Naive thymus-derived CD4-positive, alpha-beta T cell (primary cell): ENCODE measurements at regions not wholly inside any gene's neighbourhood (a gene's known extent, or its start where the extent isn't known, plus 50 kb on each side); places are given as distances from the start of the nearest gene placed in this dataset.

Experiments
- ATAC-seq: fragments of 150-1000 bp; cut with Tn5 transposase; 2 replicates; pipeline ENCODE4 v1.10.0; 2021; ENCODE audit warnings: mild to moderate bottlenecking, moderate library complexity
- CTCF ChIA-PET: fragments of 350-600 bp; sonication (Branson Sonifier 250); formaldehyde crosslinking; loops from one replicate; lab custom pipeline; 2021; ENCODE audit warnings: antibody characterized with exemption; lab: Charles Lee
- POLR2A ChIA-PET: fragments of 350-600 bp; sonication (Branson Sonifier 250); formaldehyde crosslinking; loops from one replicate; lab custom pipeline; 2021; ENCODE audit warnings: antibody characterized with exemption, inconsistent platforms; lab: Charles Lee
- DNase-seq, 9 donors: peaks; one replicate each; pipeline versions ENCODE4 v3.0.0 to v3.0.0-alpha.2; 2020 to 2022; ENCODE audit warnings: mixed read lengths in 1 of 9
- H3K27ac ChIP-seq: one replicate; pipeline ENCODE4 v1.7.0; 2013; ENCODE audit warnings: mild to moderate bottlenecking, low read depth, low read length, moderate library complexity
- H3K27me3 ChIP-seq, 2 donors: one replicate each; pipeline ENCODE4 v1.7.0; 2013; ENCODE audit warnings: low read length in 2 of 2, mild to moderate bottlenecking in 2 of 2, moderate library complexity in 2 of 2; ENCODE audit not compliant: control insufficient read depth in 2 of 2, insufficient read depth in 2 of 2
- H3K36me3 ChIP-seq, 3 experiments: 1 replicate in 2 of 3; 2 replicates in 1 of 3; pipeline ENCODE4 v1.7.0; 2013; ENCODE audit warnings: low read length in 3 of 3, mild to moderate bottlenecking in 3 of 3, moderate library complexity in 1 of 3; ENCODE audit not compliant: insufficient read depth in 3 of 3, control insufficient read depth in 2 of 3
- H3K4me1 ChIP-seq, 2 donors: one replicate each; pipeline ENCODE4 v1.7.0; 2013; ENCODE audit warnings: low read length in 2 of 2, mild to moderate bottlenecking in 2 of 2, moderate library complexity in 1 of 2; ENCODE audit not compliant: control insufficient read depth in 2 of 2, insufficient read depth in 2 of 2
- H3K4me3 ChIP-seq: 2 replicates; pipeline ENCODE4 v1.7.0; 2013; ENCODE audit warnings: mild to moderate bottlenecking, low read length
- H3K9me3 ChIP-seq, 3 experiments: 1 replicate in 2 of 3; 2 replicates in 1 of 3; pipeline ENCODE4 v1.7.0; 2013; ENCODE audit warnings: low read length in 3 of 3; ENCODE audit not compliant: control insufficient read depth in 2 of 3
- H3K27ac Mint-ChIP-seq, 9 donors: one replicate each; pipeline ENCODE4 v1.8.0; 2020 to 2022; ENCODE audit warnings: mixed read lengths in 9 of 9, mild to moderate bottlenecking in 8 of 9, moderate library complexity in 5 of 9, inconsistent platforms in 2 of 9
- H3K27me3 Mint-ChIP-seq, 5 donors: one replicate each; pipeline ENCODE4 v1.8.0; 2021 to 2022; ENCODE audit warnings: mixed read lengths in 5 of 5, mild to moderate bottlenecking in 1 of 5
- H3K36me3 Mint-ChIP-seq, 5 donors: one replicate each; pipeline ENCODE4 v1.8.0; 2020 to 2022; ENCODE audit warnings: mixed read lengths in 5 of 5, mild to moderate bottlenecking in 3 of 5, inconsistent platforms in 1 of 5
- H3K4me1 Mint-ChIP-seq, 7 donors: one replicate each; pipeline ENCODE4 v1.8.0; 2020 to 2022; ENCODE audit warnings: mixed read lengths in 7 of 7, mild to moderate bottlenecking in 3 of 7, inconsistent platforms in 1 of 7
- H3K4me3 Mint-ChIP-seq, 10 donors: one replicate each; pipeline ENCODE4 v1.8.0; 2020 to 2022; ENCODE audit warnings: mild to moderate bottlenecking in 10 of 10, mixed read lengths in 10 of 10, moderate library complexity in 6 of 10, inconsistent platforms in 2 of 10
- H3K9me3 Mint-ChIP-seq, 11 donors: one replicate each; pipeline ENCODE4 v1.8.0; 2020 to 2022; ENCODE audit warnings: mixed read lengths in 11 of 11, mild to moderate bottlenecking in 4 of 11, inconsistent platforms in 1 of 11, moderate library complexity in 1 of 11
- intact Hi-C, 2 donors: fragments of 100-400 bp; cut with micrococcal nuclease; formaldehyde crosslinking; loops; one replicate each; pipeline ENCODE4 v1.15.1; 2023

- no peaks in the 10 kb centered on the region for H3K36me3 ChIP-seq
- DNase-seq: no peak
- Mint-ChIP-seq H3K9me3 (peaks cover 0 to 27% (median 5%) of the 10 kb centered on the region in 11 donors), H3K27me3 (no peaks in the 10 kb centered on the region), H3K4me3 (no peak overlapping the region), H3K4me1 (no peaks in the 10 kb centered on the region), H3K36me3 (no peaks in the 10 kb centered on the region), H3K27ac (no peak overlapping the region)
- no peak overlapping the region for H3K4me3 ChIP-seq
- H3K9me3 ChIP-seq: no peaks in the 10 kb centered on the region
- CTCF ChIA-PET: no interaction called here
- no peak for ATAC-seq
- intact Hi-C loops: no loop called here
- H3K27me3 ChIP-seq: no peaks in the 10 kb centered on the region
- H3K4me1 ChIP-seq: no peaks in the 10 kb centered on the region
- no peak overlapping the region for H3K27ac ChIP-seq
- POLR2A ChIA-PET: no interaction called here
These were observed 811.6 kb upstream of the INTU start for GRCh38 chr4:126821152-126821551.

GRCh38 chr4:126825083-126825482 is 807.7 kb upstream of the INTU start:
- Histone ChIP-seq H3K4me1 (no peaks in the 10 kb centered on the region), H3K27me3 (no peaks in the 10 kb centered on the region), H3K4me3 (no peak overlapping the region), H3K9me3 (no peaks in the 10 kb centered on the region), H3K27ac (no peak overlapping the region), H3K36me3 (no peaks in the 10 kb centered on the region)
- H3K27ac Mint-ChIP-seq: no peak overlapping the region
- intact Hi-C loops: no loop called here
- H3K4me3 Mint-ChIP-seq: no peak overlapping the region
- ATAC-seq (no peak), DNase-seq (no peak)
- H3K36me3 Mint-ChIP-seq: no peaks in the 10 kb centered on the region
- H3K9me3 Mint-ChIP-seq: peaks cover 0 to 19% (median 6%) of the 10 kb centered on the region in 11 donors
- ChIA-PET POLR2A (no interaction called here), CTCF (no interaction called here)
- no peaks in the 10 kb centered on the region for H3K27me3 Mint-ChIP-seq
- H3K4me1 Mint-ChIP-seq: no peaks in the 10 kb centered on the region

GRCh38 chr4:126827669-126828068 is 805.1 kb upstream of the INTU start:
- H3K4me1 Mint-ChIP-seq: no peaks in the 10 kb centered on the region
- POLR2A ChIA-PET: no interaction called here
- no peak overlapping the region for H3K4me3 ChIP-seq
- CTCF ChIA-PET: no interaction called here
- no peaks in the 10 kb centered on the region for H3K4me1 ChIP-seq
- H3K27ac ChIP-seq: no peak overlapping the region
- H3K4me3 Mint-ChIP-seq: no peak overlapping the region
- DNase-seq (no peak), ATAC-seq (no peak)
- intact Hi-C loops: no loop called here
- H3K27me3 Mint-ChIP-seq: no peaks in the 10 kb centered on the region
- no peaks in the 10 kb centered on the region for H3K27me3 ChIP-seq
- peaks cover 2 to 30% (median 11%) of the 10 kb centered on the region in 11 donors for H3K9me3 Mint-ChIP-seq
- no peaks in the 10 kb centered on the region for H3K9me3 ChIP-seq
- no peaks in the 10 kb centered on the region for H3K36me3 Mint-ChIP-seq
- H3K27ac Mint-ChIP-seq: no peak overlapping the region
- no peaks in the 10 kb centered on the region for H3K36me3 ChIP-seq

- H3K4me3 Mint-ChIP-seq: no peak overlapping the region
- intact Hi-C loops: no loop called here
These were observed 797.9 kb upstream of the INTU start for GRCh38 chr4:126834854-126835253.

GRCh38 chr4:126838941-126839679 is 793.6 kb upstream of the INTU start:
- no peak overlapping the region for H3K27ac ChIP-seq
- Mint-ChIP-seq H3K27me3 (no peaks in the 10 kb centered on the region), H3K9me3 (peaks cover 0 to 41% (median 10%) of the 10 kb centered on the region in 11 donors), H3K27ac (no peak overlapping the region), H3K36me3 (peaks cover 0 to 5% (median 0%) of the 10 kb centered on the region in 5 donors), H3K4me3 (no peak overlapping the region), H3K4me1 (no peaks in the 10 kb centered on the region)
- intact Hi-C loops: no loop called here
- no peaks in the 10 kb centered on the region for H3K36me3 ChIP-seq
- peaks cover 0 to 5% (median 0%) of the 10 kb centered on the region in 3 experiments for H3K9me3 ChIP-seq
- DNase-seq (no peak), ATAC-seq (no peak)
- no peaks in the 10 kb centered on the region for H3K4me1 ChIP-seq
- ChIA-PET CTCF (no interaction called here), POLR2A (no interaction called here)
- H3K27me3 ChIP-seq: no peaks in the 10 kb centered on the region
- H3K4me3 ChIP-seq: no peak overlapping the region

More at GRCh38 chr4:126834854-126835253, 797.9 kb upstream of the INTU start:
- no peaks in the 10 kb centered on the region for H3K27me3 Mint-ChIP-seq
- DNase-seq: no peak
- CTCF ChIA-PET: no interaction called here
- Histone ChIP-seq H3K36me3 (no peaks in the 10 kb centered on the region), H3K4me3 (no peak overlapping the region), H3K27me3 (no peaks in the 10 kb centered on the region), H3K27ac (no peak overlapping the region), H3K4me1 (no peaks in the 10 kb centered on the region), H3K9me3 (peaks cover 0 to 5% (median 0%) of the 10 kb centered on the region in 3 experiments)
- no peak overlapping the region for H3K27ac Mint-ChIP-seq
- H3K9me3 Mint-ChIP-seq: peaks cover 3 to 49% (median 14%) of the 10 kb centered on the region in 11 donors
- H3K4me1 Mint-ChIP-seq: no peaks in the 10 kb centered on the region
- POLR2A ChIA-PET: no interaction called here
- ATAC-seq: no peak
- H3K36me3 Mint-ChIP-seq: peaks cover 0 to 5% (median 0%) of the 10 kb centered on the region in 5 donors

GRCh38 chr4:126843492-126844067 is 789.2 kb upstream of the INTU start:
- H3K9me3 Mint-ChIP-seq: peaks cover 0 to 21% (median 3%) of the 10 kb centered on the region in 11 donors
- H3K4me1 ChIP-seq: no peaks in the 10 kb centered on the region
- no peaks in the 10 kb centered on the region for H3K9me3 ChIP-seq
- no peaks in the 10 kb centered on the region for H3K27me3 Mint-ChIP-seq
- intact Hi-C loops: no loop called here
- no peaks in the 10 kb centered on the region for H3K36me3 ChIP-seq
- CTCF ChIA-PET: no interaction called here
- H3K27ac Mint-ChIP-seq: no peak overlapping the region
- H3K27me3 ChIP-seq: no peaks in the 10 kb centered on the region
- no peaks in the 10 kb centered on the region for H3K36me3 Mint-ChIP-seq
- ATAC-seq (no peak), DNase-seq (no peak)
- no peaks in the 10 kb centered on the region for H3K4me1 Mint-ChIP-seq
- H3K4me3 ChIP-seq: no peak overlapping the region
- no peak overlapping the region for H3K4me3 Mint-ChIP-seq
- POLR2A ChIA-PET: no interaction called here
- H3K27ac ChIP-seq: no peak overlapping the region

- H3K9me3 ChIP-seq: no peaks in the 10 kb centered on the region
These were observed 782.5 kb upstream of the INTU start for GRCh38 chr4:126850286-126850685.

More at GRCh38 chr4:126850286-126850685, 782.5 kb upstream of the INTU start:
- CTCF ChIA-PET: no interaction called here
- H3K36me3 Mint-ChIP-seq: no peaks in the 10 kb centered on the region
- no peak overlapping the region for H3K4me3 ChIP-seq
- POLR2A ChIA-PET: no interaction called here
- H3K27ac ChIP-seq: no peak overlapping the region
- no peaks in the 10 kb centered on the region for H3K27me3 Mint-ChIP-seq
- no peaks in the 10 kb centered on the region for H3K27me3 ChIP-seq
- H3K36me3 ChIP-seq: no peaks in the 10 kb centered on the region
- H3K27ac Mint-ChIP-seq: no peak overlapping the region
- H3K4me1 ChIP-seq: no peaks in the 10 kb centered on the region
- intact Hi-C loops: no loop called here
- ATAC-seq (no peak), DNase-seq (no peak)
- no peak overlapping the region for H3K4me3 Mint-ChIP-seq
- peaks cover 0 to 22% (median 3%) of the 10 kb centered on the region in 11 donors for H3K9me3 Mint-ChIP-seq
- no peaks in the 10 kb centered on the region for H3K4me1 Mint-ChIP-seq
